Liver (tissue), 8 donors: ENCODE measurements at regions not wholly inside any gene's neighbourhood (a gene's known extent, or its start where the extent isn't known, plus 50 kb on each side); places are given as distances from the start of the nearest gene placed in this dataset.

Experiments
- DNase-seq: peaks from one replicate; pipeline ENCODE4 v3.0.0-alpha.2; 2017; ENCODE audit warnings: low spot score
- H3K27ac ChIP-seq, 2 donors: one replicate each; pipeline ENCODE4 v1.7.0; 2013; ENCODE audit warnings: inconsistent platforms in 2 of 2, low read length in 2 of 2, control low read depth in 1 of 2, low read depth in 1 of 2, mild to moderate bottlenecking in 1 of 2
- H3K27me3 ChIP-seq, 4 donors: one replicate each; pipeline versions ENCODE4 v1.6.1 to v1.7.0; 2013; ENCODE audit warnings: low read length in 3 of 4, inconsistent platforms in 1 of 4, mild to moderate bottlenecking in 1 of 4, moderate library complexity in 1 of 4; ENCODE audit not compliant: control insufficient read depth in 4 of 4, insufficient read depth in 4 of 4
- H3K36me3 ChIP-seq, 4 donors: one replicate each; pipeline versions ENCODE4 v1.6.1 to v1.7.0; 2013; ENCODE audit warnings: low read length in 3 of 4, mild to moderate bottlenecking in 3 of 4, low read depth in 1 of 4, moderate library complexity in 1 of 4; ENCODE audit not compliant: control insufficient read depth in 4 of 4, insufficient read depth in 3 of 4
- H3K4me1 ChIP-seq, 4 donors: one replicate each; pipeline versions ENCODE4 v1.6.1 to v1.7.0; 2013; ENCODE audit warnings: low read length in 3 of 4, mild to moderate bottlenecking in 3 of 4, moderate library complexity in 1 of 4; ENCODE audit not compliant: control insufficient read depth in 4 of 4, insufficient read depth in 4 of 4
- H3K4me3 ChIP-seq, 3 donors: one replicate each; pipeline versions ENCODE4 v1.6.1 to v1.7.0; 2013; ENCODE audit warnings: low read length in 3 of 3, control low read depth in 1 of 3, low read depth in 1 of 3, mild to moderate bottlenecking in 1 of 3
- H3K9ac ChIP-seq, 2 donors: one replicate each; pipeline ENCODE4 v1.7.0; 2013; ENCODE audit warnings: low read length in 2 of 2, mild to moderate bottlenecking in 2 of 2, moderate library complexity in 2 of 2, control low read depth in 1 of 2, low read depth in 1 of 2
- H3K9me3 ChIP-seq, 4 donors: one replicate each; pipeline versions ENCODE4 v1.6.1 to v1.7.0; 2013; ENCODE audit warnings: low read length in 3 of 4; ENCODE audit not compliant: control insufficient read depth in 4 of 4
- CTCF ChIP-seq: fragments of 150-350 bp; IDR thresholded peaks from 2 replicates; pipeline ENCODE4 v1.5.1; 2017; ENCODE audit warnings: improper control_type of control experiment, low read depth, low read length; ENCODE audit not compliant: missing input control
- FOXA1 ChIP-seq: IDR thresholded peaks from 2 replicates; pipeline ENCODE4 v1.6.1; 2016; ENCODE audit warnings: antibody characterized with exemption
- FOXA2 ChIP-seq: IDR thresholded peaks from 2 replicates; pipeline ENCODE4 v1.6.1; 2016; ENCODE audit warnings: antibody characterized with exemption
- GABPA ChIP-seq, 2 donors: IDR thresholded peaks in 1 of 2; conservative IDR thresholded peaks in 1 of 2; 2 replicates each; pipeline ENCODE4 v1.6.1; 2016; ENCODE audit warnings: antibody characterized with exemption in 2 of 2, mild to moderate bottlenecking in 1 of 2, moderate library complexity in 1 of 2
- HNF4A ChIP-seq, 2 donors: conservative IDR thresholded peaks; 2 replicates each; pipeline ENCODE4 v1.6.1; 2016; ENCODE audit warnings: antibody characterized with exemption in 2 of 2, mild to moderate bottlenecking in 2 of 2
- HNF4G ChIP-seq: IDR thresholded peaks from 2 replicates; pipeline ENCODE4 v1.6.1; 2016; ENCODE audit warnings: antibody characterized with exemption
- JUND ChIP-seq, 2 donors: IDR thresholded peaks; 2 replicates each; pipeline ENCODE4 v1.6.1; 2016; ENCODE audit warnings: antibody characterized with exemption in 2 of 2
- NR2F2 ChIP-seq: IDR thresholded peaks from 2 replicates; pipeline ENCODE4 v1.6.1; 2016; ENCODE audit warnings: antibody characterized with exemption
- RAD21 ChIP-seq, 2 donors: IDR thresholded peaks; 2 replicates each; pipeline ENCODE4 v1.6.1; 2016; ENCODE audit warnings: antibody characterized with exemption in 2 of 2, mild to moderate bottlenecking in 2 of 2
- RXRA ChIP-seq, 2 donors: IDR thresholded peaks; 2 replicates each; pipeline ENCODE4 v1.6.1; 2017 to 2018; ENCODE audit warnings: antibody characterized with exemption in 2 of 2, mild to moderate bottlenecking in 1 of 2
- SP1 ChIP-seq: IDR thresholded peaks from 2 replicates; pipeline ENCODE4 v1.6.1; 2018; ENCODE audit warnings: antibody characterized with exemption, mild to moderate bottlenecking
- TAF1 ChIP-seq: conservative IDR thresholded peaks from 2 replicates; pipeline ENCODE4 v1.6.1; 2016; ENCODE audit warnings: antibody characterized with exemption, mild to moderate bottlenecking
- YY1 ChIP-seq: IDR thresholded peaks from 2 replicates; pipeline ENCODE4 v1.6.1; 2016; ENCODE audit warnings: antibody characterized with exemption, mild to moderate bottlenecking
- ZBTB33 ChIP-seq: IDR thresholded peaks from 2 replicates; pipeline ENCODE4 v1.6.1; 2016; ENCODE audit warnings: antibody characterized with exemption
- WGBS: extraction: QIAGEN DNeasy Blood & Tissue Kit; methylation state at CpG from one replicate; pipeline ENCODE4 v1.1.7; 2013; 5-methylcytosine and 5-hydroxymethylcytosine counted together
- TF ChIP-seq, protein P1 (sequence below): IDR thresholded peaks from 2 replicates; pipeline ENCODE4 v1.6.1; 2016; ENCODE audit warnings: antibody characterized with exemption
- TF ChIP-seq, protein P2 (sequence below): IDR thresholded peaks from 2 replicates; pipeline ENCODE4 v1.6.1; 2016; ENCODE audit warnings: antibody characterized with exemption
- TF ChIP-seq, protein P3 (sequence below): IDR thresholded peaks from 2 replicates; pipeline ENCODE4 v1.6.1; 2016; ENCODE audit warnings: antibody characterized with exemption, mild to moderate bottlenecking
- donor health status: healthy.
- donor health status: healthy.
- donor health status: healthy.
- donor health status: healthy.
- donor health status: healthy.

- no peaks in the 10 kb centered on the region for H3K27me3 ChIP-seq
These were observed 401.2 kb upstream of the SULF2 start for GRCh38 chr20:48186447-48186846.

DNA sequence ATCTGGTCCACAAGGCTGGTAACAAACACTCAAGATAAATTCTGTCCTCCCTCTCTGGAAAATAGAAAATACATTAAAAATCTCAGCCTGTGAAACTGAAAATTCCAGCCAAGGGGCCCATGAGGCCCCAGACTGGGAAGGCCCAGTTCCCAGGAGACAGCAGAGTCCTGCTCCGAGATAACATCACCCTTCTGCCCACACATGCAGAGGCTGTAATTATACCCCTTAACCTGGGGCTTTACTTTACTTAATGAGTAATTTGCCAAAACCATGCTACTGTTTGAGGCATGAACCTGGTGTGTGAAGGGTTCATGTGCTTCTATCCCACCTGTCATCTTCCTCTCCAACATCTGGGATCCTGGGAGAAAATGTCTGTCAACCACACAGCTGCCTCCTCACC, 398.9 kb upstream of the SULF2 start:
- Histone ChIP-seq H3K9me3 (no peaks in the 10 kb centered on the region), H3K27ac (no peak overlapping the region), H3K9ac (no peak overlapping the region), H3K36me3 (no peaks in the 10 kb centered on the region), H3K27me3 (no peaks in the 10 kb centered on the region), H3K4me3 (no peak overlapping the region), H3K4me1 (no peaks in the 10 kb centered on the region)
- TF ChIP-seq SP1, result no peak
- no peak for TF ChIP-seq FOXA1
- no peak for TF ChIP-seq GABPA (IDR thresholded peaks at IDR 0.05 in 1 of 2, conservative IDR thresholded peaks at IDR 0.05 in 1 of 2)
- WGBS, result 91% methylated on average over 1 of the region's 1 CpG
- no peak for DNase-seq

More at GRCh38 chr20:48186447-48186846, 401.2 kb upstream of the SULF2 start:
- H3K4me3 ChIP-seq, result no peak overlapping the region
- no peaks in the 10 kb centered on the region for H3K9me3 ChIP-seq
- no peak overlapping the region for H3K9ac ChIP-seq
- no peaks in the 10 kb centered on the region for H3K4me1 ChIP-seq
- TF ChIP-seq FOXA2 (no peak), JUND (IDR thresholded peaks at IDR 0.05) (no peak), CTCF (no peak), RXRA (IDR thresholded peaks at IDR 0.05) (no peak), YY1 (no peak), RAD21 (IDR thresholded peaks at IDR 0.05) (no peak), ZBTB33 (no peak), HNF4G (no peak), HNF4A (conservative IDR thresholded peaks at IDR 0.05) (no peak), SP1 (no peak), TAF1 (no peak)
- TF ChIP-seq, protein P1, sequence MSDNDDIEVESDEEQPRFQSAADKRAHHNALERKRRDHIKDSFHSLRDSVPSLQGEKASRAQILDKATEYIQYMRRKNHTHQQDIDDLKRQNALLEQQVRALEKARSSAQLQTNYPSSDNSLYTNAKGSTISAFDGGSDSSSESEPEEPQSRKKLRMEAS, result no peak
- TF ChIP-seq, protein P2, sequence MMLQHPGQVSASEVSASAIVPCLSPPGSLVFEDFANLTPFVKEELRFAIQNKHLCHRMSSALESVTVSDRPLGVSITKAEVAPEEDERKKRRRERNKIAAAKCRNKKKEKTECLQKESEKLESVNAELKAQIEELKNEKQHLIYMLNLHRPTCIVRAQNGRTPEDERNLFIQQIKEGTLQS, result no peak
- 84% methylated on average over 2 of the region's 2 CpGs for WGBS
- no peak overlapping the region for H3K27ac ChIP-seq
- no peak for DNase-seq
- no peaks in the 10 kb centered on the region for H3K36me3 ChIP-seq

DNA sequence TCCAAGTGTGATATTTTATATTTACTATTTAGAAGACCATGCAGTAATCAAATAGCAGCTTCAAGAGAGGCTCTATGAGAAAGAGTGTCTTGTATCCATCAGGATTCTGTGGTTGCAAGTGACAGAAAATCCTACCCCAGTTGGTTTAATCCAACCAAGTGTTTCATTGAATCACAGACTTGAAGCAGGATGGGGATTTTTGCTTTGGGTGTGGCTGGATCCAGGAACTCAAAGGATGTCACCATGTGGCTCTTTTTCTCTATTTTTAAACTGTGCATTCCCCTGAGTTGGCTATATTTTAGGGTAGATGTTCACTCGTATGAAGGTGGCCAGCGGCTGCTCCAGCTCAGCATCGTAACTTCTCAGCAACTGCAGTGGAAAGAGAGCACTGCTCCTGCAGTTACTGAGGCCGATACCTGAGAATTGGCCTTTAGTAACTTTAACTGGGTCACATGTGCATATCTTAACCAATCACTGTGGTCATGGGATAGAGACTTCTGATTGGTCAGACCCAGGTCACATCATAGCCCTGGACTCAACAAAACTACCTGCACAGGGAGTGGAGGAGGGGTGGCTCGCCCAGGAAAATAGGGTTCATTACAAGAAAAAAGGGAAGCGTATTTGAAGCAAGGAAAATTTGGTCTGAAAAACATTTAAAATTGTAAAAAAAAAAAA, 396.1 kb upstream of the SULF2 start:
- Histone ChIP-seq H3K9me3 (no peaks in the 10 kb centered on the region), H3K27ac (no peak overlapping the region), H3K36me3 (no peaks in the 10 kb centered on the region), H3K4me1 (no peaks in the 10 kb centered on the region), H3K9ac (no peak overlapping the region), H3K27me3 (no peaks in the 10 kb centered on the region), H3K4me3 (no peak overlapping the region)
- no peak for DNase-seq
- WGBS, result 81% methylated on average over 6 of the region's 6 CpGs
- no peak for TF ChIP-seq FOXA1
- no peak for TF ChIP-seq RAD21 (IDR thresholded peaks at IDR 0.05)
- TF ChIP-seq FOXA2, result no peak
- no peak for TF ChIP-seq ZBTB33
- TF ChIP-seq NR2F2, result no peak
- TF ChIP-seq, protein P3, sequence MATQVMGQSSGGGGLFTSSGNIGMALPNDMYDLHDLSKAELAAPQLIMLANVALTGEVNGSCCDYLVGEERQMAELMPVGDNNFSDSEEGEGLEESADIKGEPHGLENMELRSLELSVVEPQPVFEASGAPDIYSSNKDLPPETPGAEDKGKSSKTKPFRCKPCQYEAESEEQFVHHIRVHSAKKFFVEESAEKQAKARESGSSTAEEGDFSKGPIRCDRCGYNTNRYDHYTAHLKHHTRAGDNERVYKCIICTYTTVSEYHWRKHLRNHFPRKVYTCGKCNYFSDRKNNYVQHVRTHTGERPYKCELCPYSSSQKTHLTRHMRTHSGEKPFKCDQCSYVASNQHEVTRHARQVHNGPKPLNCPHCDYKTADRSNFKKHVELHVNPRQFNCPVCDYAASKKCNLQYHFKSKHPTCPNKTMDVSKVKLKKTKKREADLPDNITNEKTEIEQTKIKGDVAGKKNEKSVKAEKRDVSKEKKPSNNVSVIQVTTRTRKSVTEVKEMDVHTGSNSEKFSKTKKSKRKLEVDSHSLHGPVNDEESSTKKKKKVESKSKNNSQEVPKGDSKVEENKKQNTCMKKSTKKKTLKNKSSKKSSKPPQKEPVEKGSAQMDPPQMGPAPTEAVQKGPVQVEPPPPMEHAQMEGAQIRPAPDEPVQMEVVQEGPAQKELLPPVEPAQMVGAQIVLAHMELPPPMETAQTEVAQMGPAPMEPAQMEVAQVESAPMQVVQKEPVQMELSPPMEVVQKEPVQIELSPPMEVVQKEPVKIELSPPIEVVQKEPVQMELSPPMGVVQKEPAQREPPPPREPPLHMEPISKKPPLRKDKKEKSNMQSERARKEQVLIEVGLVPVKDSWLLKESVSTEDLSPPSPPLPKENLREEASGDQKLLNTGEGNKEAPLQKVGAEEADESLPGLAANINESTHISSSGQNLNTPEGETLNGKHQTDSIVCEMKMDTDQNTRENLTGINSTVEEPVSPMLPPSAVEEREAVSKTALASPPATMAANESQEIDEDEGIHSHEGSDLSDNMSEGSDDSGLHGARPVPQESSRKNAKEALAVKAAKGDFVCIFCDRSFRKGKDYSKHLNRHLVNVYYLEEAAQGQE, result no peak
